Panc1 (cell line): ENCODE measurements at regions not wholly inside any gene's neighbourhood (a gene's known extent, or its start where the extent isn't known, plus 50 kb on each side); places are given as distances from the start of the nearest gene placed in this dataset.

Experiments
- ATAC-seq: fragments of 200-7000 bp; cut with Tn5 transposase; 2 replicates; pipeline ENCODE4 v1.9.1; 2020; ENCODE audit warnings: mild to moderate bottlenecking, moderate library complexity
- BruUV-seq: library from RNA; stranded (reverse); fragments of 400-500 nt; replicated peaks from 2 replicates; lab custom pipeline; 2021; lab: Mats Ljungman, UMichigan
- CTCF ChIA-PET: fragments of 300-600 bp; sonication (Branson Sonifier 250); formaldehyde crosslinking; loops from one replicate; lab custom pipeline; 2022; ENCODE audit warnings: antibody characterized with exemption; lab: Charles Lee
- POLR2A ChIA-PET: fragments of 300-600 bp; sonication (Branson Sonifier 250); formaldehyde crosslinking; loops from one replicate; lab custom pipeline; 2022; ENCODE audit warnings: antibody characterized with exemption; lab: Charles Lee
- DNase-seq: peaks from one replicate; pipeline ENCODE4 v3.0.0-alpha.2; 2010; ENCODE audit warnings: low read depth, low spot score
- H3K27ac ChIP-seq: 2 replicates; pipeline ENCODE4 v1.5.1; 2011; ENCODE audit warnings: mild to moderate bottlenecking, low read length, inconsistent platforms
- H3K27me3 ChIP-seq: fragments of 200-500 bp; sonication (Bioruptor generic); 2 replicates; pipeline ENCODE4 v1.6.0; 2014; ENCODE audit warnings: low read length, inconsistent platforms; ENCODE audit not compliant: control insufficient read depth, insufficient read depth
- H3K36me3 ChIP-seq: fragments of 200-500 bp; sonication (Bioruptor generic); 2 replicates; pipeline ENCODE4 v1.5.1; 2014; ENCODE audit warnings: inconsistent platforms, mild to moderate bottlenecking, low read length, moderate library complexity; ENCODE audit not compliant: control insufficient read depth, insufficient read depth
- H3K4me1 ChIP-seq: 2 replicates; pipeline ENCODE4 v1.5.1; 2011; ENCODE audit warnings: inconsistent platforms, mild to moderate bottlenecking, low read length, moderate library complexity; ENCODE audit not compliant: control insufficient read depth, insufficient read depth
- H3K4me3 ChIP-seq, 2 experiments: 2 replicates each; pipeline ENCODE4 v1.5.1; 2011 to 2012; ENCODE audit warnings: low read depth in 2 of 2, low read length in 2 of 2, mild to moderate bottlenecking in 2 of 2, inconsistent platforms in 1 of 2, moderate library complexity in 1 of 2
- H3K9me3 ChIP-seq: fragments of 200-500 bp; sonication (Bioruptor generic); 2 replicates; pipeline ENCODE4 v1.5.1; 2014; ENCODE audit warnings: low read depth, mild to moderate bottlenecking, inconsistent platforms, low read length, moderate library complexity; ENCODE audit not compliant: control insufficient read depth, insufficient read depth
- POLR2AphosphoS5 ChIP-seq: IDR thresholded peaks from 2 replicates; pipeline ENCODE4 v1.6.1; 2012; ENCODE audit warnings: mild to moderate bottlenecking, low read depth, low read length, moderate library complexity
- SIN3A ChIP-seq: IDR thresholded peaks from 2 replicates; pipeline ENCODE4 v1.6.1; 2012; ENCODE audit warnings: low read depth, mild to moderate bottlenecking, low read length, moderate library complexity, borderline replicate concordance; ENCODE audit not compliant: insufficient read depth
- TCF7L2 ChIP-seq: IDR thresholded peaks from 2 replicates; pipeline ENCODE4 v1.6.1; 2011; ENCODE audit warnings: mild to moderate bottlenecking, low read depth, low read length, inconsistent platforms
- in situ Hi-C: cut with HindIII; loops from 2 replicates; pipeline ENCODE4 v1.10.0; 2016; ENCODE audit warnings: low sequenced_read_pairs, low pct_unique_long_range_greater_than_20kb
- intact Hi-C: fragments of 100-400 bp; cut with micrococcal nuclease; formaldehyde crosslinking; loops from one replicate; pipeline ENCODE4 v1.10.0; 2022; ENCODE audit not compliant: unreplicated experiment
- TF ChIP-seq, protein P1 (sequence below), 2 experiments: IDR thresholded peaks; 2 replicates each; pipeline ENCODE4 v1.6.1; 2011 to 2012; ENCODE audit warnings: low read depth in 2 of 2, control low read depth in 1 of 2, low read length in 1 of 2, mild to moderate bottlenecking in 1 of 2, moderate library complexity in 1 of 2; ENCODE audit not compliant: insufficient read depth in 1 of 2
- TF ChIP-seq, protein P2 (sequence below): fragments of 450-650 bp; IDR thresholded peaks from 2 replicates; pipeline ENCODE4 v1.5.1; 2017; ENCODE audit warnings: mild to moderate bottlenecking

DNA sequence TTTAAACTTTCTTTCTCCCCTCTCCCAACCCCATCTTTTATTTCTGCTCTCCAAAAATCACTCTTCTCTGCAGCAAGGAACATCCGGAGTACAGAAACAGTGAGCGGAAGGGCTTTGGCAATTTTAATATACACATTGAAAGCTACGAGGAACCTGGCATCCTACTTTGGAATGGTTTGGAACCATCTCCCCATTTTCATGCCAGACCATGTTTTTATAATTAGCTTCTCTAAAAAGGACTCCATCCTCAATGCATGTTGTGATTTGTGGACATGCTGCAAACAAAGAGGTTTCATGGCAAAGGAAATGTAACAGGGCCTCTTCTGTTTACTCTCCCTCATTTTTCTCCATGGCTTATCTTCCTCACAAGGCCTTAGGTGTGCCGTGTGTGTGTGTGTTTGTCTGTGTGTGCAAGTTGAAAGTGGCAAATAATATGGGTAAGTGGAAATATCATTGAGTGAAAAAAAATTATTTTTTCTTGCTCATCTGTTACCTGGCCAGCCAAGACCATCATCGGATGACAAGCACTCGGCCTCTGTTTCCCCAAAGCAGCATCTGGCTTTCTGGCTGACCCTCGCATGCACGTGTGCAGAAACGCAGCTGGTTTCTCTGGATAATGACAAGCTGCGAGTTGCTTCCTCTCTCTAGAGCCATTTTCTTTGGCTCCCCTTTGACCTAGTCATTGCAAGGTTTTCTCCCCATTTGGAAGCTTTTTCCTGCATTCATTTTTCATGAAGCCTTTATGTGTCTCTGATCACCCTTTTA, 585.0 kb downstream of the TMEM114 start:
- no TSS peak for BruUV-seq
- TF ChIP-seq, protein P1, sequence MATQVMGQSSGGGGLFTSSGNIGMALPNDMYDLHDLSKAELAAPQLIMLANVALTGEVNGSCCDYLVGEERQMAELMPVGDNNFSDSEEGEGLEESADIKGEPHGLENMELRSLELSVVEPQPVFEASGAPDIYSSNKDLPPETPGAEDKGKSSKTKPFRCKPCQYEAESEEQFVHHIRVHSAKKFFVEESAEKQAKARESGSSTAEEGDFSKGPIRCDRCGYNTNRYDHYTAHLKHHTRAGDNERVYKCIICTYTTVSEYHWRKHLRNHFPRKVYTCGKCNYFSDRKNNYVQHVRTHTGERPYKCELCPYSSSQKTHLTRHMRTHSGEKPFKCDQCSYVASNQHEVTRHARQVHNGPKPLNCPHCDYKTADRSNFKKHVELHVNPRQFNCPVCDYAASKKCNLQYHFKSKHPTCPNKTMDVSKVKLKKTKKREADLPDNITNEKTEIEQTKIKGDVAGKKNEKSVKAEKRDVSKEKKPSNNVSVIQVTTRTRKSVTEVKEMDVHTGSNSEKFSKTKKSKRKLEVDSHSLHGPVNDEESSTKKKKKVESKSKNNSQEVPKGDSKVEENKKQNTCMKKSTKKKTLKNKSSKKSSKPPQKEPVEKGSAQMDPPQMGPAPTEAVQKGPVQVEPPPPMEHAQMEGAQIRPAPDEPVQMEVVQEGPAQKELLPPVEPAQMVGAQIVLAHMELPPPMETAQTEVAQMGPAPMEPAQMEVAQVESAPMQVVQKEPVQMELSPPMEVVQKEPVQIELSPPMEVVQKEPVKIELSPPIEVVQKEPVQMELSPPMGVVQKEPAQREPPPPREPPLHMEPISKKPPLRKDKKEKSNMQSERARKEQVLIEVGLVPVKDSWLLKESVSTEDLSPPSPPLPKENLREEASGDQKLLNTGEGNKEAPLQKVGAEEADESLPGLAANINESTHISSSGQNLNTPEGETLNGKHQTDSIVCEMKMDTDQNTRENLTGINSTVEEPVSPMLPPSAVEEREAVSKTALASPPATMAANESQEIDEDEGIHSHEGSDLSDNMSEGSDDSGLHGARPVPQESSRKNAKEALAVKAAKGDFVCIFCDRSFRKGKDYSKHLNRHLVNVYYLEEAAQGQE (IDR thresholded peaks at IDR 0.05; ENCODE audit: insufficient read depth in 1 of 2, low read depth in 2 of 2, low read length in 1 of 2), result no peak
- TF ChIP-seq SIN3A (no peak), TCF7L2 (no peak), POLR2AphosphoS5 (no peak)
- TF ChIP-seq, protein P2, sequence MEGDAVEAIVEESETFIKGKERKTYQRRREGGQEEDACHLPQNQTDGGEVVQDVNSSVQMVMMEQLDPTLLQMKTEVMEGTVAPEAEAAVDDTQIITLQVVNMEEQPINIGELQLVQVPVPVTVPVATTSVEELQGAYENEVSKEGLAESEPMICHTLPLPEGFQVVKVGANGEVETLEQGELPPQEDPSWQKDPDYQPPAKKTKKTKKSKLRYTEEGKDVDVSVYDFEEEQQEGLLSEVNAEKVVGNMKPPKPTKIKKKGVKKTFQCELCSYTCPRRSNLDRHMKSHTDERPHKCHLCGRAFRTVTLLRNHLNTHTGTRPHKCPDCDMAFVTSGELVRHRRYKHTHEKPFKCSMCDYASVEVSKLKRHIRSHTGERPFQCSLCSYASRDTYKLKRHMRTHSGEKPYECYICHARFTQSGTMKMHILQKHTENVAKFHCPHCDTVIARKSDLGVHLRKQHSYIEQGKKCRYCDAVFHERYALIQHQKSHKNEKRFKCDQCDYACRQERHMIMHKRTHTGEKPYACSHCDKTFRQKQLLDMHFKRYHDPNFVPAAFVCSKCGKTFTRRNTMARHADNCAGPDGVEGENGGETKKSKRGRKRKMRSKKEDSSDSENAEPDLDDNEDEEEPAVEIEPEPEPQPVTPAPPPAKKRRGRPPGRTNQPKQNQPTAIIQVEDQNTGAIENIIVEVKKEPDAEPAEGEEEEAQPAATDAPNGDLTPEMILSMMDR, result no peak
- H3K4me3 ChIP-seq, result no peak overlapping the region
- H3K9me3 ChIP-seq, result no peaks in the 10 kb centered on the region
- DNase-seq (no peak), ATAC-seq (no peak)
- in situ Hi-C loops (no loop called here), intact Hi-C loops (no loop called here)
- CTCF ChIA-PET, result no interaction called here
- no peaks in the 10 kb centered on the region for H3K36me3 ChIP-seq
- no peaks in the 10 kb centered on the region for H3K4me1 ChIP-seq
- POLR2A ChIA-PET, result no interaction called here
- H3K27ac ChIP-seq, result no peak overlapping the region
- H3K27me3 ChIP-seq, result no peaks in the 10 kb centered on the region

- CTCF ChIA-PET, result no interaction called here
- H3K4me3 ChIP-seq, result no peak overlapping the region
- H3K9me3 ChIP-seq, result no peaks in the 10 kb centered on the region
- H3K4me1 ChIP-seq, result no peaks in the 10 kb centered on the region
- DNase-seq, result no peak
- no peaks in the 10 kb centered on the region for H3K36me3 ChIP-seq
- TF ChIP-seq POLR2AphosphoS5 (no peak), SIN3A (no peak), TCF7L2 (no peak)
- TF ChIP-seq, protein P2, result no peak
- TF ChIP-seq, protein P1 (IDR thresholded peaks at IDR 0.05; ENCODE audit: insufficient read depth in 1 of 2, low read depth in 2 of 2, low read length in 1 of 2), result no peak
- in situ Hi-C loops (no loop called here), intact Hi-C loops (no loop called here)
- POLR2A ChIA-PET, result no interaction called here
- H3K27me3 ChIP-seq, result no peaks in the 10 kb centered on the region
- H3K27ac ChIP-seq, result no peak overlapping the region
- no peak for ATAC-seq
- BruUV-seq, result no TSS peak
Observed at GRCh38 chr16:7998789-7999453, 591.4 kb downstream of the TMEM114 start.
